Neural cell (in vitro differentiated cells): ENCODE measurements at regions not wholly inside any gene's neighbourhood (a gene's known extent, or its start where the extent isn't known, plus 50 kb on each side); places are given as distances from the start of the nearest gene placed in this dataset.

Experiments
- H2AFZ ChIP-seq: fragments of 200-600, 300-800 bp; sonication (generic), shearing (Covaris generic); 2 replicates; pipeline ENCODE4 v1.6.0; 2014; ENCODE audit warnings: low read depth, mild to moderate bottlenecking, antibody characterized with exemption, low read length, moderate library complexity
- H3F3A ChIP-seq: fragments of 200-600 bp; shearing (Covaris generic); 2 replicates; pipeline ENCODE4 v1.6.1; 2016; ENCODE audit warnings: mild to moderate bottlenecking, moderate library complexity, mixed read lengths, antibody characterized with exemption, low read length; ENCODE audit not compliant: insufficient read depth, poor library complexity, severe bottlenecking
- H3K27ac ChIP-seq: fragments of 200-600, 300-800 bp; sonication (generic), shearing (Covaris generic); 2 replicates; pipeline ENCODE4 v1.5.1; 2014; ENCODE audit warnings: mild to moderate bottlenecking, low read length, moderate library complexity
- H3K27me3 ChIP-seq: fragments of 300-800, 200-600 bp; sonication (generic), shearing (Covaris generic); 2 replicates; pipeline ENCODE4 v1.6.0; 2014; ENCODE audit warnings: mild to moderate bottlenecking, low read depth, low read length, moderate library complexity; ENCODE audit not compliant: insufficient read depth
- H3K36me3 ChIP-seq: fragments of 300-800, 200-600 bp; sonication (generic), shearing (Covaris generic); 2 replicates; pipeline ENCODE4 v1.5.1; 2014; ENCODE audit warnings: mild to moderate bottlenecking, antibody characterized with exemption, low read length, moderate library complexity; ENCODE audit not compliant: insufficient read depth
- H3K4me2 ChIP-seq: fragments of 300-800, 200-600 bp; sonication (generic), shearing (Covaris generic); 2 replicates; pipeline ENCODE4 v1.6.0; 2014; ENCODE audit warnings: mild to moderate bottlenecking, low read length
- H3K4me3 ChIP-seq: fragments of 300-800, 200-600 bp; sonication (generic), shearing (Covaris generic); 2 replicates; pipeline ENCODE4 v1.5.1; 2014; ENCODE audit warnings: mild to moderate bottlenecking, low read length, moderate library complexity
- H3K79me2 ChIP-seq: fragments of 200-600 bp; shearing (Covaris generic); replicated peaks from 2 replicates; pipeline ENCODE4 v1.6.0; 2014; ENCODE audit warnings: mild to moderate bottlenecking, low read length, moderate library complexity; ENCODE audit not compliant: insufficient read depth
- H3K9ac ChIP-seq: fragments of 300-800, 200-600 bp; sonication (generic), shearing (Covaris generic); 2 replicates; pipeline ENCODE4 v1.6.1; 2016; ENCODE audit warnings: mild to moderate bottlenecking, low read length, mixed read lengths
- H3K9me2 ChIP-seq: fragments of 200-600 bp; shearing (Covaris generic); 2 replicates; pipeline ENCODE4 v1.6.1; 2016; ENCODE audit warnings: mild to moderate bottlenecking, low read length, mixed read lengths; ENCODE audit not compliant: insufficient read depth
- H3K9me3 ChIP-seq: fragments of 200-600, 300-800 bp; sonication (generic), shearing (Covaris generic); 2 replicates; pipeline ENCODE4 v1.6.1; 2016; ENCODE audit warnings: mild to moderate bottlenecking, mixed run types, low read length, moderate library complexity, mixed read lengths
- H4K20me1 ChIP-seq: fragments of 200-600 bp; shearing (Covaris generic); 2 replicates; pipeline ENCODE4 v1.6.1; 2016; ENCODE audit warnings: mild to moderate bottlenecking, mixed run types; ENCODE audit not compliant: insufficient read depth
- CTCF ChIP-seq: fragments of 450-650 bp; IDR thresholded peaks from 2 replicates; pipeline ENCODE4 v1.5.1; 2014; ENCODE audit warnings: antibody characterized with exemption, mild to moderate bottlenecking, moderate library complexity; ENCODE audit not compliant: poor library complexity, severe bottlenecking
- EP300 ChIP-seq: fragments of 450-650 bp; conservative IDR thresholded peaks from 2 replicates; pipeline ENCODE4 v1.6.1; 2014; ENCODE audit warnings: antibody characterized with exemption, mild to moderate bottlenecking, moderate library complexity; ENCODE audit not compliant: poor library complexity, severe bottlenecking
- EZH2 ChIP-seq: fragments of 200-600, 300-800 bp; shearing (Covaris generic), sonication (generic); IDR thresholded peaks from 2 replicates; pipeline ENCODE4 v1.6.1; 2014; ENCODE audit warnings: antibody characterized with exemption, low read length, borderline replicate concordance, mild to moderate bottlenecking; ENCODE audit not compliant: insufficient read depth, poor library complexity, severe bottlenecking
- MXI1 ChIP-seq: fragments of 450-650 bp; conservative IDR thresholded peaks from 2 replicates; pipeline ENCODE4 v1.6.1; 2014; ENCODE audit warnings: antibody characterized with exemption, mild to moderate bottlenecking; ENCODE audit not compliant: poor library complexity, severe bottlenecking
- POLR2AphosphoS5 ChIP-seq: IDR thresholded peaks from 2 replicates; pipeline ENCODE4 v1.6.1; 2012
- RAD21 ChIP-seq: fragments of 450-650 bp; conservative IDR thresholded peaks from 2 replicates; pipeline ENCODE4 v1.6.1; 2014; ENCODE audit warnings: antibody characterized with exemption, mild to moderate bottlenecking, moderate library complexity
- REST ChIP-seq: IDR thresholded peaks from 2 replicates; pipeline ENCODE4 v1.6.1; 2012; ENCODE audit warnings: borderline replicate concordance
- SMC3 ChIP-seq: fragments of 450-650 bp; conservative IDR thresholded peaks from 2 replicates; pipeline ENCODE4 v1.6.1; 2014; ENCODE audit warnings: antibody characterized with exemption, mild to moderate bottlenecking, moderate library complexity; ENCODE audit not compliant: poor library complexity
- TAF1 ChIP-seq: IDR thresholded peaks from 2 replicates; pipeline ENCODE4 v1.6.1; 2012; ENCODE audit warnings: low read depth

- no peaks in the 10 kb centered on the region for H4K20me1 ChIP-seq
- no peak for TF ChIP-seq SMC3
- no peak for TF ChIP-seq POLR2AphosphoS5
- TF ChIP-seq REST = no peak
- no peak for TF ChIP-seq MXI1
- no peak for TF ChIP-seq EZH2
- no peak for TF ChIP-seq EP300
- TF ChIP-seq TAF1 = no peak
- no peak for TF ChIP-seq RAD21
- no peak for TF ChIP-seq CTCF
- no peaks in the 10 kb centered on the region for H3K9me2 ChIP-seq
- no peaks in the 10 kb centered on the region for H3F3A ChIP-seq
- no peak overlapping the region for H3K9ac ChIP-seq
- no peaks in the 10 kb centered on the region for H3K36me3 ChIP-seq
- no peak overlapping the region for H2AFZ ChIP-seq
- no peaks in the 10 kb centered on the region for H3K9me3 ChIP-seq
- no peak overlapping the region for H3K27ac ChIP-seq
- H3K27me3 ChIP-seq = no peaks in the 10 kb centered on the region
- H3K4me2 ChIP-seq = no peak overlapping the region
- H3K79me2 ChIP-seq = no peaks in the 10 kb centered on the region
- no peak overlapping the region for H3K4me3 ChIP-seq
Measured at GRCh38 chr7:142494021-142494420, 236.2 kb upstream of the PRSS58 start.

- H2AFZ ChIP-seq = no peak overlapping the region
- H3K79me2 ChIP-seq = no peaks in the 10 kb centered on the region
- no peaks in the 10 kb centered on the region for H3K9me3 ChIP-seq
- H3K9me2 ChIP-seq = no peaks in the 10 kb centered on the region
- no peaks in the 10 kb centered on the region for H3K27me3 ChIP-seq
- H3K4me2 ChIP-seq = no peak overlapping the region
- H3K27ac ChIP-seq = no peak overlapping the region
- H3K36me3 ChIP-seq = no peaks in the 10 kb centered on the region
- H3F3A ChIP-seq = no peaks in the 10 kb centered on the region
- no peak overlapping the region for H3K9ac ChIP-seq
- H3K4me3 ChIP-seq = no peak overlapping the region
- TF ChIP-seq EZH2 (no peak), POLR2AphosphoS5 (no peak), SMC3 (no peak), MXI1 (no peak), EP300 (no peak), TAF1 (no peak), CTCF (no peak), REST (no peak), RAD21 (no peak)
- H4K20me1 ChIP-seq = no peaks in the 10 kb centered on the region
Measured at GRCh38 chr7:142488842-142489241, 231.0 kb upstream of the PRSS58 start.
